ENCODE measurements at regions not wholly inside any gene's neighbourhood (a gene's known extent, or its start where the extent isn't known, plus 50 kb on each side); places are given as distances from the start of the nearest gene placed in this dataset.

DNA sequence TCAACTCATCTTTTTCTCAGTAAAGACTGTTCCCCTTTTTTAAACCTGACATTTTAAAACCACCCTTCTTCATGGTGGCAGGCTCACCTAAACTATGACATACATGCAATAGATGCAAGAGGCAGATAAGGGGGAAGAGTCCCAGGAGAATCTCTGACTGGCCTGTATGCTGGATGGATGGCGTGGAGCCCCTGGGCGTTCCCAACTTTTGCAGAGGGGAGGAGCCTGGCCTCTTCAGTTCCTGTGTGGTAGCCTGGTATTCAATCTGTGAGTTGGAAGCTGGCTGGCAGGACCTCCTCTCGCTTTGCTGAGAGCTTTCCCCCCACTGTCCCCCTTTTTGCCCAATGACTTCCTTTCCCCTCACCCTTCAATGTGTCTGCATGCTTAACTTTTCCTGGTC, 217.6 kb upstream of the CA10 start:
- no peak overlapping the region for H2AFZ ChIP-seq (ENCODE audit: low read depth)
- TF ChIP-seq, protein P1, sequence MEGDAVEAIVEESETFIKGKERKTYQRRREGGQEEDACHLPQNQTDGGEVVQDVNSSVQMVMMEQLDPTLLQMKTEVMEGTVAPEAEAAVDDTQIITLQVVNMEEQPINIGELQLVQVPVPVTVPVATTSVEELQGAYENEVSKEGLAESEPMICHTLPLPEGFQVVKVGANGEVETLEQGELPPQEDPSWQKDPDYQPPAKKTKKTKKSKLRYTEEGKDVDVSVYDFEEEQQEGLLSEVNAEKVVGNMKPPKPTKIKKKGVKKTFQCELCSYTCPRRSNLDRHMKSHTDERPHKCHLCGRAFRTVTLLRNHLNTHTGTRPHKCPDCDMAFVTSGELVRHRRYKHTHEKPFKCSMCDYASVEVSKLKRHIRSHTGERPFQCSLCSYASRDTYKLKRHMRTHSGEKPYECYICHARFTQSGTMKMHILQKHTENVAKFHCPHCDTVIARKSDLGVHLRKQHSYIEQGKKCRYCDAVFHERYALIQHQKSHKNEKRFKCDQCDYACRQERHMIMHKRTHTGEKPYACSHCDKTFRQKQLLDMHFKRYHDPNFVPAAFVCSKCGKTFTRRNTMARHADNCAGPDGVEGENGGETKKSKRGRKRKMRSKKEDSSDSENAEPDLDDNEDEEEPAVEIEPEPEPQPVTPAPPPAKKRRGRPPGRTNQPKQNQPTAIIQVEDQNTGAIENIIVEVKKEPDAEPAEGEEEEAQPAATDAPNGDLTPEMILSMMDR (conservative IDR thresholded peaks at IDR 0.05; ENCODE audit: low read depth, low read length): no peak
- H3K4me1 ChIP-seq (ENCODE audit: low read depth, poor library complexity, severe bottlenecking): no peaks in the 10 kb centered on the region
- no peak overlapping the region for H3K9ac ChIP-seq
- no peaks in the 10 kb centered on the region for H3K27me3 ChIP-seq (ENCODE audit: insufficient read depth, low read depth)
- H3K27ac ChIP-seq: no peak overlapping the region
- no peaks in the 10 kb centered on the region for H4K20me1 ChIP-seq (ENCODE audit: insufficient read depth)
- no peaks in the 10 kb centered on the region for H3K79me2 ChIP-seq (ENCODE audit: insufficient read depth, low read depth)
- no peak overlapping the region for H3K4me3 ChIP-seq (IDR thresholded peaks at IDR 0.05; ENCODE audit: insufficient read depth, low read depth, low read length)
- H3K36me3 ChIP-seq (ENCODE audit: insufficient read depth): no peaks in the 10 kb centered on the region
- no peak overlapping the region for H3K4me2 ChIP-seq

DNA sequence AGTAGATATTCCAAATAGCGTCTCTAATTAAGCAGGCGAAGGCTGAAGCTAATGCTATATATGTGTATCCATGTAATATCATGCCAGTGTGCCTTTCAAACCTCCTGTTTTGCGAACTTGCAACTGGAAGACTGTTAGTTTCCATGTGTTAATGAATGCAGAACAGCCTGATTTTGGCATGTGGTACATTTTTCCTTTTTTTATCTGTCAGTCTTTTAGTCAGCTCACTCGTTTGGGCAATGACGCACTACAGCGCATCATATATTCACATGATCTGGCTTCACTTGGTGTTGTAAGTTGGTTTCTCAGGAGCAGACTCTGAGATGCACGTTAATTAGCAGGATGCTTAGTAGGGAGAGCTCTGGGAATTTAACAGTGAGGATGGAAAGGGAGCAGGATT, 210.4 kb upstream of the CA10 start:
- H3K36me3 ChIP-seq (ENCODE audit: insufficient read depth): no peaks in the 10 kb centered on the region
- no peaks in the 10 kb centered on the region for H3K27me3 ChIP-seq (ENCODE audit: insufficient read depth, low read depth)
- H4K20me1 ChIP-seq (ENCODE audit: insufficient read depth): no peaks in the 10 kb centered on the region
- no peaks in the 10 kb centered on the region for H3K4me1 ChIP-seq (ENCODE audit: low read depth, poor library complexity, severe bottlenecking)
- H3K79me2 ChIP-seq (ENCODE audit: insufficient read depth, low read depth): no peaks in the 10 kb centered on the region
- TF ChIP-seq, protein P1 (conservative IDR thresholded peaks at IDR 0.05; ENCODE audit: low read depth, low read length): no peak
- H2AFZ ChIP-seq (ENCODE audit: low read depth): no peak overlapping the region
- no peak overlapping the region for H3K9ac ChIP-seq
- no peak overlapping the region for H3K4me2 ChIP-seq
- no peak overlapping the region for H3K4me3 ChIP-seq (IDR thresholded peaks at IDR 0.05; ENCODE audit: insufficient read depth, low read depth, low read length)
- H3K27ac ChIP-seq: no peak overlapping the region

DNA sequence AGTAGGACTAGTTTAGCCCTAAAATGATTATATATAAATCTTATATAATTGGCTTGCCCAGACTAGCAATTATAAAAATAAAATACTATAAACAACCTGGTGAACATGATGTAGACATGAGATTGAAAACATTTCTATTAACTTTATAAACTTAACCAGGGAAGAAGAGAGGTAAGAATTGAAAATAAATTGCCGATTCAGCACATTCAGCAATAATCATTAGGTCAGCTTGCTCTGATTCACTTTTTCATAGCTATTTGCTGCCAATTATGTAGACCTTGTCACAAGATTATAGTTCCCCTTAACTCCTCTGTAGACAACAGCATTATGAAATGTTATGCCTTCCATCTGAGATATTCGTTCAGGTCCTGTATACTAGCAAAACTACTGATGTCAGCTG, 199.3 kb upstream of the CA10 start:
- Histone ChIP-seq H3K4me2 (no peak overlapping the region), H4K20me1 (ENCODE audit: insufficient read depth) (no peaks in the 10 kb centered on the region), H3K9ac (no peak overlapping the region), H2AFZ (ENCODE audit: low read depth) (no peak overlapping the region), H3K79me2 (ENCODE audit: insufficient read depth, low read depth) (no peaks in the 10 kb centered on the region), H3K4me1 (ENCODE audit: low read depth, poor library complexity, severe bottlenecking) (no peaks in the 10 kb centered on the region), H3K27me3 (ENCODE audit: insufficient read depth, low read depth) (no peaks in the 10 kb centered on the region), H3K4me3 (IDR thresholded peaks at IDR 0.05; ENCODE audit: insufficient read depth, low read depth, low read length) (no peak overlapping the region), H3K36me3 (ENCODE audit: insufficient read depth) (no peaks in the 10 kb centered on the region), H3K27ac (no peak overlapping the region)
- TF ChIP-seq, protein P1 (conservative IDR thresholded peaks at IDR 0.05; ENCODE audit: low read depth, low read length): no peak

DNA sequence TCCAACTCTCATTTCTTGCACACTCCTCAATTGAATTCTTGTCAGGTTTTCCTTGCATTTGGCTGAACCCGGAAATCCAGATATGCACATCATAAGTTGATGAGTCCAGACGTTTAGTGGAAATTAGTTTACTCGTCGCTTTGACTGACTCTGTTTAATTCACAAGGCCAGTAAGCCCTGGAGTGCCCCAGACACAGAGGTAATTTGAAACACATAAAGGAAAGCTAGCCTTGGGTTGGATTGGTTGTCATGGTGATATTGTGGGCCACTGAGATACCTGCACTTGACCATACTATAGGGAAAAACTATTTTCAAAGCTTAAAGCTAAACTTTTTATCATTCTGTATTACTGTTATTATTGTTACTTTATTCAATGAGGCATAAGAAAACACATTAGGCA, 178.3 kb upstream of the CA10 start:
- Histone ChIP-seq H3K36me3 (ENCODE audit: insufficient read depth) (no peaks in the 10 kb centered on the region), H3K4me2 (no peak overlapping the region), H3K4me3 (IDR thresholded peaks at IDR 0.05; ENCODE audit: insufficient read depth, low read depth, low read length) (no peak overlapping the region), H3K9ac (no peak overlapping the region), H3K79me2 (ENCODE audit: insufficient read depth, low read depth) (no peaks in the 10 kb centered on the region), H4K20me1 (ENCODE audit: insufficient read depth) (no peaks in the 10 kb centered on the region), H2AFZ (ENCODE audit: low read depth) (no peak overlapping the region), H3K4me1 (ENCODE audit: low read depth, poor library complexity, severe bottlenecking) (no peaks in the 10 kb centered on the region), H3K27ac (no peak overlapping the region), H3K27me3 (ENCODE audit: insufficient read depth, low read depth) (no peaks in the 10 kb centered on the region)
- TF ChIP-seq, protein P1 (conservative IDR thresholded peaks at IDR 0.05; ENCODE audit: low read depth, low read length): no peak

DNA sequence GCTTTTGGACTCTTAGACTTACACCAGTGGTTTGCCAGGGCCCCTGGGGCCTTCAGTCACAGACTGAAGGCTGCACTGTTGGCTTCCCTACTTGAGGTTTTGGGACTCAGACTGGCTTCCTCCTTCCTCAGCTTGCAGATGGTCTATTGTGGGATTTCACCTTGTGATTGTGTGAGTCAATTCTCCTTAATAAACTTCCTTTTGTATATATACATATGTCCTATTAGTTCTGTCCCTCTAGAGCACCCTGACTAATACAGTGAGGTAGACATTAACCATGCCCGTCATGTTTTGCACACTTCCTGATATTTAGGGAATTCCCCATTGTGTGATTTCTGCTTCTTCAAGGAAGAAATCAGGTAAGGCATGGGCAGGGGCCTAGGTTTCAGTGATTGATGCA, 147.8 kb upstream of the CA10 start:
- H3K36me3 ChIP-seq (ENCODE audit: insufficient read depth): no peaks in the 10 kb centered on the region
- TF ChIP-seq, protein P1 (conservative IDR thresholded peaks at IDR 0.05; ENCODE audit: low read depth, low read length): no peak
- no peaks in the 10 kb centered on the region for H4K20me1 ChIP-seq (ENCODE audit: insufficient read depth)
- H3K4me2 ChIP-seq: no peak overlapping the region
- no peaks in the 10 kb centered on the region for H3K79me2 ChIP-seq (ENCODE audit: insufficient read depth, low read depth)
- no peak overlapping the region for H3K27ac ChIP-seq
- no peak overlapping the region for H2AFZ ChIP-seq (ENCODE audit: low read depth)
- H3K9ac ChIP-seq: no peak overlapping the region
- H3K27me3 ChIP-seq (ENCODE audit: insufficient read depth, low read depth): no peaks in the 10 kb centered on the region
- H3K4me1 ChIP-seq (ENCODE audit: low read depth, poor library complexity, severe bottlenecking): no peaks in the 10 kb centered on the region
- no peak overlapping the region for H3K4me3 ChIP-seq (IDR thresholded peaks at IDR 0.05; ENCODE audit: insufficient read depth, low read depth, low read length)
